ENCODE measurements at regions not wholly inside any gene's neighbourhood (a gene's known extent, or its start where the extent isn't known, plus 50 kb on each side); places are given as distances from the start of the nearest gene placed in this dataset.
A peak's percentile ranks its signal among the peaks of the same experiment; 100 is the strongest.

DNA sequence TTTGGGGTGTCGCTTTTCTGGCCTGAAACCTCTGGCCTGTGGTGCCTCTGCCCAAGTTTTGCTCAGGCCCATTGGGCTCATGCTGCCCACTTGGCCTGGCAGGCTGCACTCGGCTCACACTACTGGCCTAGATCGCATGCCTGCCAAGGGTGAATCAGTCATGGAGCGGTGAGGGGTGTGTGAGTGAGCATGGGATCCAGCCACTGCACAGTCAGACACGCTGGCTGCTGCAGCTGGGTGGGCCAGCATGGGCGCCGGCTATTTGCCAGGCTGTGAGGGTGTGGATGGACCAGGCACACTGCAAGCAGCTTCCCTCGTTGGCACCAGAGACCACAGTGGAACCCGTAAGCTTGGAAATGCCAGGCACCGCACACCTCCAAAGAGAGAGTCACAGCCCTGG lies 145.4 kb upstream of the CNR1 start:
- no peak for DNase-seq (ENCODE audit: low spot score)

DNA sequence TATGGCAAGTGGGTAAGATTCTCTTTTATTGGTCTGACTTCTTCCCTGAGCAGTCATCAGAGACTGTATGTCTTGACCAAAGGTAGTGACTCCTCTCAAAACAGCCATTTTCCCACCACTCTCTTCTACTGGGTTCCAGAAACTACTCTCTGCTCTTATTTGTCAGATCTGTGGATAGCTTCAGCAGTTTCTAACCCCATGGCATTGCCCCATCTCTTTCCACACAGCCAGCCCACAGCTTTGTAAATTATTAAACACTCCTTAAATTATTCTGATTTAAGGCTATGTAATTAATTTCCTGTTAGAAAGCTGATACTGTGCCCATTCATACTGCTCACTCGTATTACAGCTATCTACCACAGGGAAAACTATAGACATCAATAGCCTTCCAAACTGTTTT lies 138.4 kb upstream of the CNR1 start:
- DNase-seq (ENCODE audit: low spot score), result no peak

DNA sequence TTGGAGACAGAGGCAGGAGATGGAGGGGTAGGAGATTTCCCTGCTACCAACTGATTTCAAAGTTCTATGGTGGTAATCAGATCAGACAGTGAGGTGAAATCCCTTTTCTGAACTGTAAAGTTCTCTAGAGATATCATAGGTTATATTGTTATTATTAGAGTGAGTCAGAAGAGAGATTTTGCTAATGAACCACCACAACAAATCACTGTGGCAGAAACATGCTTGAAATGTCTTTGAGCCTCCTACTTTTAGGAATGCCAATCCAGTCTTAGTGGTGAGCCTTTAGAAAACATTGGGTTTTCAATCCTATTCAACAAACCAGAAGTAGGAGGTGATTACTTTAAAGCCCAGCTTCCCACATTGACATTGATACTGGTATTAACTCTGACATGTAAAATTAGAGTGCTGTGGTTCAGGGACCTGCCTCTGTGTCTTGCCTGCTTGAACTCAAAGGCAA lies 136.7 kb upstream of the CNR1 start:
- DNase-seq (ENCODE audit: low spot score), result no peak

DNA sequence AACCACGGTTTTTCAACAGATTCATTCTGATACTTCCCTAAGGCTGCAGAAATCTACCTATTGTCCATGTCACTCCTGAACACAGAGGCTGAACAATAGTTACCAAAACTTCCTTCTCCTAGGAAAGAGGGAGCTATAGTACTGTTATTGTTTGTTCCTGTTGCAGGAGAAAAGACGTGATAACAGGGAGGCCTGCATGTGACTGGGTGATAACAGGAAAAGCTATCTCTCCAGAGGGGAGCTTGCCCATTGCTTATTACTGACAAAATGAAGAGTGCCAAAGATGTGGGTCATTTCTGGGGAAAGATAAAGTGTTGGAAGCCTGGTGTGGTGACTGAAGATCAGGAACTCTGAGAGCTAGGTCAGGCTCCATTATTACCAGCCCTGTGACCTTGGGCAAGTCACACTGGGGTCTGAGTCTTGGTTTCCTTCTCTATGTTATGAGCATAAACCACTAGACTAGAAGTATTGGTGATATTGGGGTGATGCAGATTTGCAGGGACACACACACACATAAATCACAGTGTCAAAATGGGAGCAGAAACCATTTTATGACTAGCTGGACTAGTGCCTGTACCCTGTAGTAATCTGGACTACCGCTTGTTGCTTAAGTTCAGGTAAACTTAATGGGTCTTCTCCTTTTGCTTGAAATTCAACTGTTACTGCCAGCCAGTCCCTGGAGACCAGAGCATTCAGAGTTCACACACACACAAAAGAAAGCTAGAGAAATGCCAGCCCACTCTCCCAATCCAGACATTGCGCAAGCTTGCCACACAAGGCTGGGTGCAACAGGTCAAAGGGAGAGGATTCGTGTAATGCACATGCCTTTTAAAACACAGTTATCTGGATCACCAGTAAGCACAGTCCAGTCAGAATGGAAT lies 136.0 kb upstream of the CNR1 start:
- DNase-seq (ENCODE audit: low spot score), result no peak

DNA sequence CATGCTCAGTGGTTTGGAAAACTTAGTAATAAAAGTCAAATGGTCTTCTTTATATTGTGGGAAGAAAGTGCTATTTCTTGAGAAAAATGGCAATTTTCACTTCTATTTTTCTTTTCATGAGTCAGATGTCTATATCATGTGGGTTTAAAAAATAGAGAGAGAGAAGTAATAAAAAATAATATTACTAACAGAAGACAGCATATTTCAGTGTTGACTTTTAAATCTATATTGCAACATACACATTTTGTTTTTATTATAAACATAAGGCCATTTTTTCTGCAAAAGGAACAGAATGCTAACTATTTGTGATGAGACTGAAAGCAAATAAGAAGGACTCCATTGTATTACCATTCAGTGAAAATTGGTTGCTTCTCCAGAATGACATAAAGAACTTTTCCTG lies 135.1 kb upstream of the CNR1 start:
- no peak for DNase-seq (ENCODE audit: low spot score)

DNA sequence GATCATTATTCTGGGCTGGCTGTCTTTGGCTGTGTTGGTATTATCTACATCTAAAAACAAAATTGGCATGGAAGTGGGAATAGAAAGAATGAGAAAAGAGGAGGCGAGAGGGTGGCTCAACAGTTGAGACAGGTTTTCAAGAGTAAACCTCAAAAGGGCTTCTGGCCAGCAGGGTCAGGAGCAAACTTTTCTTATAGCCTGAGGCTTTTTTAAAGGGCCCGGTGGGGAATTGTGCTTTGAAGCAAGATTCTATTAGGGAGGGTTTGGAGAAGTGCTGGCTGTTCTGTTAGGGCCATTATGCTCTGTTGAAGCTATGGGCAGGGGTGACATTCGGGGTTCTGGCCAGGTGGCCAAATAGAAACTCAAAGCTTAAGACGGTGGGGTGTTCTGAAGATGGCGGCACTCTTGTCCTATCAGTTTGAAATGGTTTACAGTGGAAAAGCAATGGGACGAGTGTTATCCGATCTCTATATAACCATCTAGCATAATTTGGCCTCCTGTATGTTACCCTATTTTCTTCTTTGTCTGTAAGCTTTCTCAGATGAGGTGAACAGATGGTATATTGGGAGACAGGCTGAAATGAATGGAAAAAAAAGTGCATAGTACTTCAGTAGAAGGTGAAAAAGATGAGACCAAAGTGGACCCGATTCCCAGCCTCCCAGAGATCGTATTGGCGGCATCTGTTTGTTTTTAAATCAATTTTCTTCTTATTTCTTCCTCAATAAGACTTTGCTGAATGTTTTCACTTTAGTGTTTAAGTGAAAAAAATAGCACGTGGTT lies 132.1 kb upstream of the CNR1 start:
- DNase-seq (ENCODE audit: low spot score), result no peak

DNA sequence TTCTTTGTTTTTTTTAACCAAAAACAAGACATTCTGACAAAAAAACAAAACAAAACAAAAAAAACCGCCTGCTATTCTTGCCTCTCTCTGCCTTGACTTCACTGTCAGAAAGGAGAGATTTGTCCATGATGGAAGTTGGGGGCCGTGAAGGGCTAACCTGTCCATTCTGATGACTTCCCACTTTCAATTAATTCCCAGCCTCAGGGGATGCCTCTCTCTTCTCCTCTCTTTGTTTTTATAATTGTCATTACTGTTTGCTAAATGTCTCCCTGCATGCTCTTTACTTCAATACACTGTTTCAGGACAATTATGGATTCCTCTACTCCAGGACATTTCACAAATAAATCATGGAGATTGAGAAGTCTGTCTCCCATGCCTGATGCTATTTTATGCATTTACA lies 130.5 kb upstream of the CNR1 start:
- DNase-seq (ENCODE audit: low spot score), result no peak

DNA sequence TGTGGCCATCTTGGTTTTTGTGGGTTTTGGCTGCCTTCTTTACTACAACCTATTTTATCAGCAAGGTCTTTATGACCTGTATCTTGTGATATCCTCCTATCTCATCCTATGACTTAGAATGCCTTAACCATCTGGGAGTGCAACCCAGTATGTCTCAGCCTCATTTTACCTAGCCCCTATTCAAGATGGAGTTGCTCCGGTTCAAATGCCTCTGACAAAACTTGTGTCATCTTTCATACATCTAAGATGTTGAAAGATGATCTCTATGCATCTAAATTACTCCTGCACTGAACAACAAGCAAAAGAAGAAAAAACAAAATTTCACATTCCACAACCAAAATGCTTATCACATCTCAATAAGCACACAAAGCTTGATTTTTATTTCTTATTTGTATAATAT lies 129.5 kb upstream of the CNR1 start:
- DNase-seq (ENCODE audit: low spot score), result no peak

DNA sequence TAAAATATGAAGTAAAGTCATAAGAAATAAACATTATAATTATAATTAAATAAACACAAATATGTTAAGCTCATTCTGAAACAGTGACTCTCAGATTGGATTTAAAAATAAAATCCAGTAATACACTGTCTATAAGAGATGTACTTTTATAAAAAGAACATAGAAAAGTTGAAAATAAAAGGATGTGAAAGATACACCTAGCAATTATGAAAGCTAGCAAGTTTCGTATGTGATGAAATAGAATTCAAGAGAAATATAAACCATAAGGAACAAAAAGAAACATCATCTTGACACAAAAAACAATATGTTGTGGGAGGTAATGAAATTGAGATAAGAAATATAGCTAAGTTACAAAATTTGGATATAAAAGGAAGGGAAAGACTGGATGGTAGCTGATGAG lies 128.6 kb upstream of the CNR1 start:
- DNase-seq (ENCODE audit: low spot score), result no peak

DNA sequence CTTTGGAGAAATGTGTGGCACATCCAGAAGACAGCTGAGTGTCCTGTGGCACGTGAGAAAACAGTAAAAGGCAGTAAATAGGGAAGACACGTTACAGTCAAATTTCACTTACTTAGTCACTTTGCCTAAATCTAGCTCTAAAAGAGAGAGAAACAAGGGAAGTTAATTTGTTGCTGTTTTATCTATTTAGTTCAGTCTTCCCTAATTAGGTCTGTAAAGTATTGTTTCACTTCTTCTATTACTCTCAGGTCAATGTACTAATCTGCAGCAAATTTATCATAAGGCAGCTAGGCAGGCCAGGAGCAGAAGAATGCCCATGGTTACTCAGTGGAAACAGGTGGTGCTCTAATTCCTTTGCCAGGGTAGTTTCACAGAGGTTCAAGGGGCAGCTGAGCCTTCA lies 124.3 kb upstream of the CNR1 start:
- DNase-seq (ENCODE audit: low spot score), result no peak

DNA sequence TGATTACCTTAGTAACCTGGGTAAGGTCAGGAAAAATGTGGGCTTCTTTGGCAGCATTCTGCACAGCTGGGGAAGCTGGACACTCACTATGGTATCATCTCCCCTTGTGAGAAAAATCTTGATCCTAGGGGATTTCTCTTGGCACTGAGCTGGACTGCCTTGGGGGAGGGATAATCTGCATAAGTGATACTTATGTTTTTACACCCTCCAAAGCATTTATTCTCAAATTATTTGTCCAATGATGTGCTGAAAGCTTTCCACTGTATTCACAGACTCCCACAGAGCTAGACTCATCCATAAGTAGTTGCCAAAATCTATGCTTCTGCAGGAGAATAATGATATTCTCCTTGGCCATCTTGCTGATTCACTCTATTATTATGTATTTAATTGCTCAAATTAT lies 121.5 kb upstream of the CNR1 start:
- DNase-seq (ENCODE audit: low spot score), result no peak

DNA sequence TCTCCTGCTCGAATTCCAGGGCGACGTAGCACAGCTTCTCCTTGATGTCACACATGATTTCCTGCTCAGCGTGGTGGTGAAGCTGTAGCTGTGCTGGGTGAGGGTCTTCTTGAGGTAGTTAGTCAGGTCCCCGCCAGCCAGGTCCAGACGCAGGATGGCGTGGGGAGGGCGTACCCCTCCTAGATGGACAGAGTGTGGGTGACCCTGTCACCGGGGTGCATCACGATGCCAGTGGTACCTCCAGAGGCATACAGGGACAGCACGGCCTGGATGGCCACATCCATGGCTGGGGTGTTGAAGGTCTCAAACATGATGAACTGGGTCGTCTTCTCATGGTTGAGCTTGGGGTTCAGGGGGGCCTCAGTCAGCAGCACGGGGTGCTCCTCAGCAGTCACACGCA lies 110.2 kb upstream of the CNR1 start:
- no peak for DNase-seq (ENCODE audit: low spot score)

DNA sequence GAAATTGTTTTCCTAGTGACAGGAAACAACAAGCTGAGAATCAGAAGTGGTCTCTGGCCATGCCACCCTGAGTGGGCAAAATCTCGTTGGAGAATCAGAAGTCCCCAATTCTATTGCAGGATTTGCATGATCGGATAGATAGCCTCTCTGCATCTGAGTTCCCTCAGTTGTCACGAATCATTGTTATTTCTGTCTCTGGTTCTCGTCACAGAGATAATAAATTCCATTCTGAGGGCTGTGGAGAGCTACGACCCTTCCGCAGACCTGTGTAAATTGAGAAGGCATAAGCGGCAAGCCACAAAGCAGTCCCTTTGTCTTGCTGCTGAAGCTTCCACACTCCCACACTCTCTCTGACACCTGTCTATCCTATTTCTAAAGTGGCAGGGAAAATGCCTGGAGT lies 102.4 kb upstream of the CNR1 start:
- no peak for DNase-seq (ENCODE audit: low spot score)

DNA sequence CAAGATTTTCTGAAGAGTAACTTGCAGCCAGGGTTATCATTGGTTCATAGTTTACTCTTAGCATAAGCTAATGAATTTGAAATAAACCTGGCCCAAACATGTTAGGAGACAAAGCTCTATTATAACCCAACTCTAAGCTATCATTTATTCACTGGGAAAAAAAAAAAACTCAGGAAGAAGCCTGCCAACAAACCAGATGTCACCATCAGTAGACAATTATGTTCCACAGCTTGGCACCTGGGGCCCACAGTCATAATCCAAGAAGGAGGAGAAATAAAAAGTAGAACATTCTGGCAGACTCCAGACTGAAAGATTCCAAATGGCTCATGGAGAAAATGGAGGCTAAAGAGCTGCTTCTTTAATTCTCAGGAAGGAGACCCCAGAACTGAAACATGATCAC lies 100.0 kb upstream of the CNR1 start:
- no peak for DNase-seq (ENCODE audit: low spot score)

DNA sequence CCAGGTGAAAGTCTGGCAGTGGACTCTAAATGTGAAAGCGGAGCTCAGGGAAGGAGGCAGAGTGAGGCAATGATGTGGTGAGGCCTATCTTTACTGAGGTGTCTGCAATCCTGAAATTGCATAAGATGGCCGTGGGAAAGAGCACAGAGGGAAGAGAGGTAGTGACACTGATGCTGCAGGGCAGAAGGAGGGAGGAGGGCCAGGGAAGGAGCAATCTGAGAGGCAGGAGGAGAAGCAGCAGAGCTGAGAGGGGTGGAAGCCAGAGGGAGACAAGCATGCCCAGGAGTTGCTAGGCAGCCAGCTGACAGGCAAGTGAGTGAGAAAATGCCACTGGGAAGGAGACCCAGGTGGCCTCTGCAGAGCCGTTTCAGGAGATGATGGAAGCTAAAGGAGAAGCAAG lies 97.4 kb upstream of the CNR1 start:
- peak; percentile 55 for DNase-seq (ENCODE audit: low spot score)

DNA sequence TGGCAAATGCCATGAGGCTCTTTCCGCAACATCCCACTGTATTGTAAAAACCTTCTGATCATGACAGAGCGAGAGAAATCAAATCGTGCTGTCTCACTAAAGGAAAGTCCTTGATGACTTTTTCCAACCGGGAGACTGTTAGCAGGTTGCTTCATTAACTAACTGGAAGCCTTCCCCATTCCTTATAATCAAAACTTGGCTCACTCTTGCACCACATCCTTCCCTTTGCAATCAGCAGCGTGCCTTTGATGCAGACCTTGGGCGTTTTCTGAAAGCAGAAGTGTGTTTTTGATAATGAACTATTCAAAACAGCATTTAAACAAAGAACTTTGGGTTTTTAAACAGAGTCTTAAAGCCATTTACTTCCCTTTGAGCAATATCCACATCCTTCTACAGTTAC lies 96.2 kb upstream of the CNR1 start:
- no peak for DNase-seq (ENCODE audit: low spot score)

DNA sequence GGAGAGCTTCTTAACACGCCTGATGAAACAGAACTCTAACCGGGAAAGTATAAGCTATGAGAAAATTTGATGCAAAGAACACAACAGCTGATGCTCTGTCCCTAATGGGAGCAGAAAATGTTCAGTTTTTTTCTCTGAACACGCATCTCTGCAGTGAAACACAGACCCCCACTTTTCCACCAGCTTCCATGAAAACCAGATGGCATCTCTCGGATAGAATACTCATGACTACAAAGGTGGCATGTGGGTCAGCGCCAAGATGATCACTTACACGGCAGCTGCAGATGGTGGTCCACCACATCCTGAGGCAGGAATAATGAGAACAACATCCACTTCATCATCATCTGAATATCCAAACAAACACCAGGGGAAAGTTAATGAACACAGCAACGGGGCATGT lies 85.2 kb upstream of the CNR1 start:
- DNase-seq (ENCODE audit: low spot score), result no peak

DNA sequence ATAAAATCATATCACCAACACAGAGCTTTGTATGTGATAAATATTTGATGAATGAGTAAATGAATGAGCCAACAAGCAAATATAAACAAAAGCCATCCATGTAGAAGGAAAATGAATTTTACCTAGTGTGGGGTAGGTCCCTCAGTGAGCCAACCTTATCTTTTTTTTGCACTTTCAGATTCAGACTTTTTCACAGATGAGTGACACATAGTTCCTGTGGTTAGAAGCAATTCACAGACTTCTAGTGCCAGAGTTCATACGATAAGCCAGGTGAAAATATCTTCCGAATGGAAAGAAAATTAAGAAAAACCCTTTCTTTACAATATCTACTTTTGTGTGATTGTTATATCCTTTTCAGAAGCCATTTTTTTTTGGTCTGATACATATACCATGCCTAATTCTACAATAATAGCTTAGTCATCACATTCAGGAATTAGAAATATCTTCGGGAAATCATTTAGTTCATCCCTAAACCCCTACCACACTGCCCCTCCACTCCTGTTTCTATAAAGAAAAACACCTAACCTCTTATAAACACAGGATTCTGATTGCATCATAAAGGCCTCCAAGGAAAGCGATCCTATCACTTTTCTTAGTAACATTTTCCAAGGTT lies 82.7 kb upstream of the CNR1 start:
- no peak for DNase-seq (ENCODE audit: low spot score)

DNA sequence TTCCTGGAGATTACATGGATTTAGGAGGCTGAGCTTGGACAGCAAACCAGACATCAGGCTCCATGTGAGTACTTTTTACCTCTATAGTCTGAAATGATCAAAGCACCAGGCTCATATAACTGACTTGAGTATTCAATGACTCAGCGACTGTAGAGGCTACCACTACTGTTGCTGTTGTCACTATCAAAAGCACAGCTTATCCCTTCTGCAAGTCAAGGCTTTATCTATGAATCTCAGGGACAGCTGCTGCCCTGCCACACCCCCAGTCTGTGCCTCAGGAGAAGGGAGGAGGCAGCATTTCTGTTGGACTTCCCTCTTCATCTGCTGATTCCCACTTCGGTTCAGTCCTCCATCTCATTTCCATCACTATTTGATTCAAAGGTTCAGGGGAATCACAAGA lies 80.5 kb upstream of the CNR1 start:
- no peak for DNase-seq (ENCODE audit: low spot score)

DNA sequence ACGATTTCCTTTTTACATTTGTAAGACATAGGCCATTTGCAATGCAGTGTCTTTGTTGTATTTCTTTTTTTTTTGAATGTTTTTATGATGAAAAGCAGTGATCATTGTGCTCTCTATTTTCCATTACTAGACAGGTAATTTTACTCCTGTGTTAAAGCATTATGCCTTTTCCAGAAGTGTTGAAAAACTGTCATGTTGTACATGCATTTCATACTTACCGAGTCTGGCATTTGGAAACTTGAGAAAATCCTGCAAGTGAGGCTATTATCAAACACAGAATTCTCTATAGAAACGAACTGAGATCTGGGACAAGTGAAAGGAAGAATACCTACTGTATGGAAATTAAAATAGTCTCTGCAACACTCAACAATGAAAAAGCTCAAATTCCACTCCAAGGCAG lies 78.6 kb upstream of the CNR1 start:
- no peak for DNase-seq (ENCODE audit: low spot score)

DNA sequence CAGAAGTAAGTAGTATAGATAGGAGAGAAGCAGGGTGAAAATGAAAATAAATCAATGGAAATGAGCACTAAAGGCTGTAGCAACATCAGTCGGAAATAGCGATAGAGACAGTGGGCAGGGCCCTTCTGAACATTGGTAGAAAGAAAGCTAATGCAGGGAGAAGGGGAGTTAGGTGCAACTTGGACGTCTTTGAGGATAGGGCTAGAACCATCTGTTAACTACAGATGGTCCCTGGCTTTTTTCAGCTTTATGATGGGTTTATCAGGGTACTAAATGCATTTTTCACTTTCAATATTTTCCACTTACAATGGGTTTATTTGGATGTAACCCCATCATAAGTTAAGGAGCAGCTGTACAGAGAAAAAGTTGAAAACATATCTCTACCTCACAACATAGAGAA lies 72.8 kb upstream of the CNR1 start:
- no peak for DNase-seq (ENCODE audit: low spot score)

DNA sequence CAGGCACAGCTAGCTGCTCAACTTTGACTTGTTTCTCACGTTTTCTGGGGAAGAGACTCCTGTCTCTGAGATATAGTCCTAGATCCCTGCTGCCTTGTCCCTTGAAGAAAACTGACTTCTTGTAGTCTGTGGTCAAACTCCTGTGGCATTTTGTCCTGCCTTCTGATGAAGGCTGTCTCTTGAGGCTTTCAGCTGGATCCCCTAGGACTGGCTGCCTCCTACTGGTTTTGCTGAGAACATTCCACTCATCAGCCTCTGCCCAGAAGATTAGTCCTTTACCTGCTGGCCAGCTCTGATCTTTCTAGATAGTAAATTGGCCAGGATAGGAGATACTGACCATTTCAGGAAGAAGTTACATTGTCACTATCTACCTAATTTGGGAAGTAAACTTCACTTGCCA lies 71.9 kb upstream of the CNR1 start:
- DNase-seq (ENCODE audit: low spot score), result no peak
